ENCODE measurements at regions not wholly inside any gene's neighbourhood (a gene's known extent, or its start where the extent isn't known, plus 50 kb on each side); places are given as distances from the start of the nearest gene placed in this dataset.
"Not testable (repeated sequence)": the region's sequence is repeated elsewhere in the genome, so short reads cannot be mapped to it uniquely, and the experiment has no call there.

DNA sequence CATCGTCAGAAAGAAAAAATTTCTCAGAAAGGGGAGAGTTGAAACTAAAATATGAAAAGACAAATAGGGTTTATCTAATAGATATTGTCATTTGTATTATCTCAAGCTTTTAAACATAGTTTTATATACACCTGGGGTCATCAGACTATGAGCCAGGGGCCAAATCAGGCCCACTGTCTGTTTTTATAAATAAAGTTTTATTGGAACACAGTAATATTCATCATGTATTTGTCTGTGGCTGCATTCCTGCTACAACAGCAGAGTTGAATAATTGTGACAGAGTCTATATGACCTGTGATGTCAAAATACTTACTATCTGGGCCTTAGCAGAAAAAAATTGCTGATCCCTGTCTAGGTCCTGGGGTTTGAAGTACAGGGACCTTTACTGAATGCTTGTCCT is 120.5 kb upstream of the RUNX1 start:
- no peak for DNase-seq (ENCODE audit: extremely low read depth in 1 of 2, low read depth in 1 of 2)

DNA sequence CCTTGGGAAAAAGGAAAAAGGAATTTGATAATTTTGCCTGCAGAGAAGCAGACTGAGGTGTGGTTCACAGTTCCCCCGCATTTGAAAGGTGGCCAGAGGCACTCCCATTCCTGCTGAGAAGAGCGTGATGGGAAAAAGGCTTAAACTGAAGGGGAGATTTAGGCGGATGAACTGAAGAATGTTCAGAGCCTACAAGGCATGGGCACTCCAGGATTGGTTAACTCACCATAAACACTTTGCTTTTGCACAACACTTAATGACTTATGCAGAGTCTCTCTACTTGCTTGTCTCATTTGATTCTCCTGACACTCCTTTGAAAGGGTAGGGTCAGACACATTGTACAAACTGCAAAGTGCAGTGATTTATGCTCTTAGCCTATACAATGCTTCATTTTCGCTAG is 119.6 kb upstream of the RUNX1 start:
- DNase-seq (ENCODE audit: extremely low read depth in 1 of 2, low read depth in 1 of 2) = no peak

GRCh38 chr21:35164971-35165483 is 115.9 kb upstream of the RUNX1 start:
- no peak for DNase-seq (ENCODE audit: extremely low read depth in 1 of 2, low read depth in 1 of 2)

DNA sequence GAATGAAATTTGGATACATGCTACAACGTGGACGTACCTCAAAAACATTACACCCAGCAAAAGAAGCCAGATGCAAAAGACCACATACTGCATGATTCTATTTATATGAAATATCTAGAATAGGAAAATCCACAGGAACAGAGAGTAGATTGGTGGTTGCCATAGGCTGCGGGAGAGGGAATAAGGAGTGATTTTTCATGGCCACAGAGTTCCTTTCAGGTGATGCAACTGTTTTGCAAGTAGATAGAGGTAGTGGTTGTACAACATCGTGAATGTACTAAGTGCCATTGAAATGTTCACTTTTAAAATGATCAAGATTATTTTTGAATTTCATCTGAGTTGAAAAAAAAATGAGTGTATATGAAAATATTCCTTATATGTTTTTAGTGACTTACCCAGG is 115.3 kb upstream of the RUNX1 start:
- no peak for DNase-seq (ENCODE audit: extremely low read depth in 1 of 2, low read depth in 1 of 2)

GRCh38 chr21:35163411-35163810 is 114.3 kb upstream of the RUNX1 start:
- DNase-seq (ENCODE audit: extremely low read depth in 1 of 2, low read depth in 1 of 2) = no peak

DNA sequence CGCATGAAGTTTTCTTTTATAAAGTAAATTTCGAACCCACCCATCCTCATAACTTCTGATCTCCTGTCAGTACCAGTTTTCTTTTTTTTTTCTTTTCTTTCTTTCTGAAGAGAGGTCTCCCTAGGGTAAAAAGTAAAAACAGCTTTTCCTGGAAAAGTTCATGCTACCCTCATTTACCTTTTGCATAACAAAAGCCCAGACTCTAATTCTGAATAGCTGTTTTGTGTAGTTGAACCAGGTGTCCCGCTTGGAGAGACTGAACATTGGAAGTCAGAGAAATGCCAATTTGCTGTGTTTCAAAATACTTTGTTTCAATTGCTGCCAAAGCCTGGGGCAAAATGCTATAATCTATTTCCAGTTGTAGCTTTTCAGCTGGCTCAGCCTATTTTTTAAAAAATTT is 113.7 kb upstream of the RUNX1 start:
- no peak for DNase-seq (ENCODE audit: extremely low read depth in 1 of 2, low read depth in 1 of 2)

DNA sequence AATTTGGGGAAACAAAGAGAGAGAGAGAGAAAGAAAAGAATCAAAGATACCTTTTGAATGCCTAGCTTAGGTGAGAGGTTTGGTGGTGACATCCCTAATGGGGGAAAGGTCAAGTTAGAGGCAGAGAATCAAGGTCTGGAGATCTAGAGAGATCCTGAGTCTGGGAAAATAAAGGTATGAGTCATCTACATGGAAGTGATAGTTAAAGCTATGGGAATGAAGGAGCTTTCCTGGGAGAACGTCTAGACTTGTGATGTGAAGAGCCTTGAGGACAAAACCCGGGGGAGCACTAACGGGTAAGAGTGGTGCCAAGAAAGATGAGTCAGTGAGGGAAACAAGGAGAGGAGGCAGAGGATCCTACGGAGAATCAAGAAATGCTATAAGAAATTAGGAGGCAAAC is 110.8 kb upstream of the RUNX1 start:
- no peak for DNase-seq (ENCODE audit: extremely low read depth in 1 of 2, low read depth in 1 of 2)

GRCh38 chr21:35157374-35157773 is 108.3 kb upstream of the RUNX1 start:
- not testable (repeated sequence) for DNase-seq (ENCODE audit: extremely low read depth in 1 of 2, low read depth in 1 of 2)

DNA sequence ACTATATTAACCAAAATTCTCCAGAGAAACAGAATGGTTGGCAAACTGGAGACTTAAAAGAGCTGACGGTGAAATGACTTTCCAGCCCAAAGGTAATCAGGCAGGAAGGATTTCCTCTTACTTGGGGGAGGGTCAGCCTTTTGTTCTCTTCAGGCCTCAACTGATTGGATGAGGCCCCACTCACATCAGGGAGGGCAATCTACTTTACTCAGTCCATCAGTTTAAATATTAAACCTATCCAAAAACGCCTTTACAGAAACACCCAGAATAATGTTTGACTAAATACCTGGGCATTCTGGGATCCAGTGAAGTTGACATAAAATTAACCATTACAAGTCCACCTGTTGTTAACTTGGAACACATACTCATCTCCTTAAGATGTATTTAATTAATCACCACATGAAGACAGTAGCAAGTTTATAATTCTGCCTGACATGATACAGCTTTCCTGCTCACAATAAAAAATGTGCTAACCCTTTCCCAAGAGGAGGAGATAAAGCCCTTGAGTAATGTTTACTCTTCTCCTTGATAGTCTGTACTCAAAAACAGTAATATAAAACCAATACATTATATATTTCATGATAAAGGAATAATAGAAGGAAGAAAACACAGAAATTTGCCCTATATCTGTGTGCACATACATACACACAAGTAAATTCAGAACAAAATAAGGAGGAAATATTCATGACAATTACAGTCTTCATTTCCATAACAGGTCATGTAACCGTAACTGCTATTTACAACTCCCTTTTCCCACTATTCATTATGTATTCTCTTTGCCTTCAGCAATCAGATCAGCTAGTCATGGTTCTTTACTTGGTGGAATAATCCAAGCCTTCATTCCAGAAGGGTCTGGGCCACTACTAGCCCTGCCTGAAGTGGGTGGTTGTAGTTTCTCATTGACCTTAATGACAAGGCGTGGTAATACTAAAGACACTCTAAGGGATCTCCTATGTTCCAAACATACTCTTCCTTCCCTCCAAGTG is 107.5 kb upstream of the RUNX1 start:
- no peak for DNase-seq (ENCODE audit: extremely low read depth in 1 of 2, low read depth in 1 of 2)

DNA sequence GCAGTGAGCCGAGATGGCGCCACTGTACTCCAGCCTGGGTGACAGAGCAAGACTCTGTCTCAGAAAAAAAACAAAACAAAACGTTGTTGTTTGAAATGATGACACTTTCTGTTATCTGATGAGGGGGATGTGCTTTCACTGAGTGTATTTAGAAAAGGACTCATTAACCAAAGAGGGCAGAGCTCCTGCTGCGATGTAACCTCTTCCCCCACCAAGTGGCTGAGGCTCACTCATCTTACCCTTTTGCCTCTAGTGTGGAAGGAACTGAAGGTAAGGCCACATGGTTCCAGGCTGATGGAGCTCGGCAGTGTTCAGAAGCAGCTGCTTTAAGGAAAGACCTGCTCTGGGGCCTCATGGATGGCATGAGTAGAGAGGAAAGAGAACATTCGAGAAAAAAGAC is 105.7 kb upstream of the RUNX1 start:
- DNase-seq (ENCODE audit: extremely low read depth in 1 of 2, low read depth in 1 of 2) = no peak

- DNase-seq (ENCODE audit: extremely low read depth in 1 of 2, low read depth in 1 of 2) = no peak
Observed at GRCh38 chr21:35153671-35154070, 104.6 kb upstream of the RUNX1 start.

- DNase-seq (ENCODE audit: extremely low read depth in 1 of 2, low read depth in 1 of 2) = no peak
Observed at GRCh38 chr21:35150562-35151226, 101.6 kb upstream of the RUNX1 start.

DNA sequence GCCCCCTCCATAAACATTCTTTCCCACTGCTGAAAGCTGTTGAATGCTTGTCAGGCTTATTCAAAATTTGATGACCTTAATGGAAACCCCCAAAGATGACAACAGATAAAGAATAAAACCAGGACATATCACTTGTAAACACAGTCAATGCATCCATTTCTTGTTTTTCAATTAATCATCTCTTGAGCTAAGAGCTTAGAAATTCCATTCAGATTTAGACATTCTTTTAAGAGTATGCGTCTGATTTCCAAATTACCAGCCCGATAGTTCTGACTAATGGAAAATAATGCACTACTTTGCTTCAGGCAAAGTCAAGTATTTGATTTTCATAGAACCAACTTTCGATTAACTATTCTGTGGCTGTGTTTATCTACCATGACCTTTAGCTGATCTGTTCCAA is 100.6 kb upstream of the RUNX1 start:
- DNase-seq (ENCODE audit: extremely low read depth in 1 of 2, low read depth in 1 of 2) = no peak

DNA sequence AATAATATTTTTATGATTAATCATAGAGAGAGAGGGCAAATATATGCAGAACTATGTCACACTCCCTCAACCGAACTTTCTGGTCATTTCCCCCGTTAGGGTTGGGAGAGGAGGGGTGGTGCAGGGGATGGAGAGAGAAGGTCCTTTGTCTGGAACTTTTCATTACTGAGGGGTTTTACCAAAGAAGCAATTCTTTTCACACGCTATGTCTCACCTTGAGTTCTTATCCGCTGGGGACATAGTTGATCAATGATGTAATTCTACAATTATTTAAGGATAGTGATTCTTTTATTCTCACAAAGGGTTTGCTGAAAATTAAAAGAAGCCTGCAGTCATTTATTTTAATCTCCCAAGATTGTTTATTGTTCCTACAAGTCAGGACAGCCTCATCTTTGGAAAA is 98.3 kb upstream of the RUNX1 start:
- no peak for DNase-seq (ENCODE audit: extremely low read depth in 1 of 2, low read depth in 1 of 2)

GRCh38 chr21:35145626-35146233 is 96.6 kb upstream of the RUNX1 start:
- DNase-seq (ENCODE audit: extremely low read depth in 1 of 2, low read depth in 1 of 2) = no peak

GRCh38 chr21:35144978-35145377 is 95.9 kb upstream of the RUNX1 start:
- no peak for DNase-seq (ENCODE audit: extremely low read depth in 1 of 2, low read depth in 1 of 2)

- DNase-seq (ENCODE audit: extremely low read depth in 1 of 2, low read depth in 1 of 2) = no peak
Observed at GRCh38 chr21:35142036-35142815, 93.1 kb upstream of the RUNX1 start.

DNA sequence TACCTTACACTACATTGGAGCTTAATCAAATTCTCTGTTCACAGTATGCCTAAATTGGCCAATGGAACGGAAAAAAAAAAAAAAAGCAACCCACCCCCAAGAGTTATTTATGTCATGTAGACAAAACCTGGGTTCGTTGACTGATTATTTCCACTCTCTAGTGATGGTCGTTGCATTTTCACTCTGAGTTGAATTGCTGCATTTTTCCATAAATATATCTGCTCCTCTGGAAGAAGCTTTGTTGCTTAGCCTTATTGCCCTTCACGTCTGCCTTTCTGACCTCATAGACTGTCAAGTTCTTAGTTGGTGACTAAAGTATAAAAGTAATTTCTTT is 90.2 kb upstream of the RUNX1 start:
- DNase-seq (ENCODE audit: extremely low read depth in 1 of 2, low read depth in 1 of 2) = peak in 1 of 2 donors; percentile 18

DNA sequence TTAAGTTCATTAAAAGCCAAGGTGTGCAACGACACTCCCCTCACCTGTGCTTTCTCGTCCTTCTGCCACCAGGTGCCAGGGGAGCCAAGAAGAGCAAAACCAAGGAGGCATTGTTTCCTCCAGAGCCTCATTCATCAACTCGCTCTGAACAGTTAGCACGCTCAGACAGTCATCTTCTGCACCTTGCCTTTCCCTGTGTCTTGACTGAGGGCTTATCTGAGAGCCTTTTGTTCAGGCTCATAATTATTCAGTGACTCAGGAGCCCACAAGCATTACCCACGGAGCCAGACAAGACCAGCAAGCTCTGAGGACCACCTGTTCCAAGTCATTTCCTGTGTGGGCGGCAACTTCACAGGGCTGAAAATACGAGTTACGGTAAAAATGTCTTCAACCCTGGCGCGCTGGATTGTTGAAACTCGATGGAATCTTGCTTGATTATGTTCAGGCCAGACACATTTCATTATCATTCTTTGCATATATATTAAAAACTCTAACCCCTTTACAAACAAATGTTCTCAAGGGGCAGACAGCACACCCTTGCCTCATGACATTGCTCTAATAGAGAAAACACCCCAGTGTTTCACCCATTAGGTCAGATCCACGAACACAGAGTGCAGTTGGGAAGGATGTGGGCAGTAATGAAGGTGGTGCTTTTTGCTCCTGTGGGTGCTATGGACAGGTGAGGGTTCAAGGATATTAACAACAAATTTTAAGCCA is 89.7 kb upstream of the RUNX1 start:
- DNase-seq (ENCODE audit: extremely low read depth in 1 of 2, low read depth in 1 of 2) = peak; percentile 45 to 78

- DNase-seq (ENCODE audit: extremely low read depth in 1 of 2, low read depth in 1 of 2) = no peak
Observed at GRCh38 chr21:35136586-35137219, 87.6 kb upstream of the RUNX1 start.

All from stimulated activated CD8-positive, alpha-beta memory T cell treated with anti-CD3 and anti-CD28 coated beads, Interleukin-7, amount 100 ng/mL, for 48 hours (primary cell).